HCT116 (cell line): ENCODE measurements at regions not wholly inside any gene's neighbourhood (a gene's known extent, or its start where the extent isn't known, plus 50 kb on each side); places are given as distances from the start of the nearest gene placed in this dataset.

Experiments used
- EZH2 ChIP-seq: fragments of 200-600 bp; sonication (generic); IDR thresholded peaks from 2 replicates; pipeline ENCODE4 v1.6.1; 2017; ENCODE audit warnings: antibody characterized with exemption, mixed run types
- EZH2phosphoT487 ChIP-seq: fragments of 200-600 bp; IDR thresholded peaks from 2 replicates; pipeline ENCODE4 v1.6.1; 2018; ENCODE audit warnings: antibody characterized with exemption, borderline replicate concordance
- REST ChIP-seq: IDR thresholded peaks from 2 replicates; pipeline ENCODE4 v1.6.1; 2012; ENCODE audit warnings: low read depth
- SIN3A ChIP-seq: IDR thresholded peaks from 2 replicates; pipeline ENCODE4 v1.6.1; 2012; ENCODE audit warnings: low read depth
- SP1 ChIP-seq: IDR thresholded peaks from 2 replicates; pipeline ENCODE4 v1.6.1; 2012; ENCODE audit warnings: low read depth
- ZNF274 ChIP-seq: fragments of 200-500 bp; sonication (Bioruptor generic); IDR thresholded peaks from 2 replicates; pipeline ENCODE4 v1.6.1; 2014; ENCODE audit warnings: mild to moderate bottlenecking, low read depth, low read length, inconsistent platforms
- TF ChIP-seq, protein P1 (sequence below): IDR thresholded peaks from 2 replicates; pipeline ENCODE4 v1.6.1; 2012
- TF ChIP-seq, protein P2 (sequence below), 3 experiments: fragments of 200-600 bp in 1 of 3; sonication (generic) in 1 of 3; IDR thresholded peaks in 2 of 3; conservative IDR thresholded peaks in 1 of 3; 2 replicates each; pipeline ENCODE4 v1.5.1; 2012 to 2017; ENCODE audit warnings: low read depth in 2 of 3, low read length in 2 of 3, antibody characterized with exemption in 1 of 3, borderline replicate concordance in 1 of 3, control low read depth in 1 of 3, mild to moderate bottlenecking in 1 of 3, mixed read lengths in 1 of 3, mixed run types in 1 of 3, moderate library complexity in 1 of 3; ENCODE audit not compliant: insufficient read depth in 1 of 3

GRCh38 chr4:103423261-103423660 lies 225.1 kb upstream of the CENPE start:
- TF ChIP-seq, protein P1, sequence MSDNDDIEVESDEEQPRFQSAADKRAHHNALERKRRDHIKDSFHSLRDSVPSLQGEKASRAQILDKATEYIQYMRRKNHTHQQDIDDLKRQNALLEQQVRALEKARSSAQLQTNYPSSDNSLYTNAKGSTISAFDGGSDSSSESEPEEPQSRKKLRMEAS: no peak
- TF ChIP-seq, protein P2, sequence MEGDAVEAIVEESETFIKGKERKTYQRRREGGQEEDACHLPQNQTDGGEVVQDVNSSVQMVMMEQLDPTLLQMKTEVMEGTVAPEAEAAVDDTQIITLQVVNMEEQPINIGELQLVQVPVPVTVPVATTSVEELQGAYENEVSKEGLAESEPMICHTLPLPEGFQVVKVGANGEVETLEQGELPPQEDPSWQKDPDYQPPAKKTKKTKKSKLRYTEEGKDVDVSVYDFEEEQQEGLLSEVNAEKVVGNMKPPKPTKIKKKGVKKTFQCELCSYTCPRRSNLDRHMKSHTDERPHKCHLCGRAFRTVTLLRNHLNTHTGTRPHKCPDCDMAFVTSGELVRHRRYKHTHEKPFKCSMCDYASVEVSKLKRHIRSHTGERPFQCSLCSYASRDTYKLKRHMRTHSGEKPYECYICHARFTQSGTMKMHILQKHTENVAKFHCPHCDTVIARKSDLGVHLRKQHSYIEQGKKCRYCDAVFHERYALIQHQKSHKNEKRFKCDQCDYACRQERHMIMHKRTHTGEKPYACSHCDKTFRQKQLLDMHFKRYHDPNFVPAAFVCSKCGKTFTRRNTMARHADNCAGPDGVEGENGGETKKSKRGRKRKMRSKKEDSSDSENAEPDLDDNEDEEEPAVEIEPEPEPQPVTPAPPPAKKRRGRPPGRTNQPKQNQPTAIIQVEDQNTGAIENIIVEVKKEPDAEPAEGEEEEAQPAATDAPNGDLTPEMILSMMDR (IDR thresholded peaks at IDR 0.05 in 2 of 3, conservative IDR thresholded peaks at IDR 0.05 in 1 of 3; ENCODE audit: borderline replicate concordance in 1 of 3, insufficient read depth in 1 of 3, low read depth in 2 of 3, low read length in 2 of 3): no peak
- TF ChIP-seq SIN3A (no peak), SP1 (no peak), EZH2phosphoT487 (no peak), EZH2 (no peak), REST (no peak), ZNF274 (no peak)
